ENCODE measurements at regions not wholly inside any gene's neighbourhood (a gene's known extent, or its start where the extent isn't known, plus 50 kb on each side); places are given as distances from the start of the nearest gene placed in this dataset.
"Not testable (repeated sequence)": the region's sequence is repeated elsewhere in the genome, so short reads cannot be mapped to it uniquely, and the experiment has no call there.

- intact Hi-C loops (cut with micrococcal nuclease), result no loop called here
These were observed 100.3 kb upstream of the MTHFD1L start for GRCh38 chr6:150765067-150765764.

DNA sequence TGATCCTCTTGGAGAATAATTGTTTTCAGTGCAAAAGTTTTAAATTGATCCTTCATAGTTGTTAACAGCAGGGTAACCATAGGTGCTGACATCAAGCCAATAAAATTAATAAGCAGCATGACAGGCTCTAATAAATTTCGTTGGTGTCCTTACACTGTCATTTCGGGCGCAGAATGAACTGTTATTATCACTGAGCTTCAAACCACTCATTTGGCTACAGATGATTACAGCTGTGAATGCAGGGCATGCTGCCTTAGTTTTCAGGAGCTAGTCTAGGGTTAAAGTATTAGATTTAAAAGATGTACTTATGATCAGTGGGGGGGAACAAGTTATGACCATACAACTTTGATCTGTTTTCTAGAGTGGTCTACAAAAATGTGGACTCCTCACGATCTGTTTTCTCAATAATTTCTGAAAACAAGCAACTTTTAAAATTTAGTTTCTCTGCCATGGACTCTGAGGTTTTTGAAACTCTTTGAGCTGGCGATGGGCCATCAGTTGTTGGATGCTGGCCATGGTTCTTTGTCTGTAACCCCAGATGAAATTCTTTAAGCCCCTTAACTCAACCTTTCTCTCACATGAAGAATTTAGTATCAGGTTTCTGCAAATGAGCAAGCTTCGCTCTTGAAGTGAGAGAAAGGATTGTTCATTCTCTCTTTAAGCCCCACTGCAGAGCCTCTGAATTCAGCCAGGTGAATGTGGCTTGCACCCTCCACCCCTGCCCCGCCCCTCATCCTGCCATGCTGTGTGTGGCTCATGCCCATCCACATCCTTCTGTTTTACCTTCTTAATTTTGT lies 99.1 kb upstream of the MTHFD1L start:
- intact Hi-C loops (cut with micrococcal nuclease), result no loop called here

DNA sequence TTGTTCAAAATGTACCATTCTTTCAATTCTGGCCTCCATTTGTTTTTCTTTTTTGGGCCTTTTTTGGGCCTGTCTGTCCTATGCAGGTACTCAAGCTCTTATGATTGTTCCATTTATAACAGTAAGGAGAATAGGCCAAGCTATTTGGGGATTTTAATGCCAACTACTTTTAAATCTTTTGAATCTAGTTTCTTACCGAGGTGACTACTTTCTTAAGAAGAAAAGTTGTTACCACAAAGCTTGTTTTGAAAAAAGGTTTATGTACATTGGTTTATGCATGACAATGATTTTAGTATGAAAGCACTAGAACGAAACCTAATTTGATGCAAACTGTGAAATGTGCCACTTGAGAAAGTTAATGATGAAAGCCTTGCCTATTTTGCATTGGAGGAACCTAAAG lies 98.3 kb upstream of the MTHFD1L start:
- intact Hi-C loops (cut with micrococcal nuclease), result no loop called here

- intact Hi-C loops (cut with micrococcal nuclease), result no loop called here
These were observed 97.9 kb upstream of the MTHFD1L start for GRCh38 chr6:150767571-150768018.

DNA sequence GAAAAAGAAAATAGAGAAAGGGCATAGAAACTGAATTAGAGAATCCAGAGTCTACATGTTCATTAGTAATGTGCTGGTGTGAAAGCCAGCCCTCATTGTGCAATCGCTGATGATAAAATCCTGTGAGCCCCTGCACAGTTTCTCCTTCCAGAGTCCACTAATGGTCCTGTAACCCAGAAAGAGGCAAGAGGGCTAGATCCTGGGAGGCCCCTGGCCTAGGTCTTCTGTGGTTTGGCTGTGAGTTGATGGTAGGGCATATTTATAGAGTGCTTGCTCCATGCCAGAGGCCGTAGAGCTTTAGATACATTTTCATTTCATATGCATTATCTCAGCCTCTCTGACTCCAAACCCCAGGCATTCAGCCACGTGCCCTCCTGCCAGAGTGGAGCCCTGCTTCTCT lies 94.9 kb upstream of the MTHFD1L start:
- intact Hi-C loops (cut with micrococcal nuclease), result no loop called here

- intact Hi-C loops (cut with micrococcal nuclease), result no loop called here
These were observed 91.5 kb upstream of the MTHFD1L start for GRCh38 chr6:150773969-150774368.

DNA sequence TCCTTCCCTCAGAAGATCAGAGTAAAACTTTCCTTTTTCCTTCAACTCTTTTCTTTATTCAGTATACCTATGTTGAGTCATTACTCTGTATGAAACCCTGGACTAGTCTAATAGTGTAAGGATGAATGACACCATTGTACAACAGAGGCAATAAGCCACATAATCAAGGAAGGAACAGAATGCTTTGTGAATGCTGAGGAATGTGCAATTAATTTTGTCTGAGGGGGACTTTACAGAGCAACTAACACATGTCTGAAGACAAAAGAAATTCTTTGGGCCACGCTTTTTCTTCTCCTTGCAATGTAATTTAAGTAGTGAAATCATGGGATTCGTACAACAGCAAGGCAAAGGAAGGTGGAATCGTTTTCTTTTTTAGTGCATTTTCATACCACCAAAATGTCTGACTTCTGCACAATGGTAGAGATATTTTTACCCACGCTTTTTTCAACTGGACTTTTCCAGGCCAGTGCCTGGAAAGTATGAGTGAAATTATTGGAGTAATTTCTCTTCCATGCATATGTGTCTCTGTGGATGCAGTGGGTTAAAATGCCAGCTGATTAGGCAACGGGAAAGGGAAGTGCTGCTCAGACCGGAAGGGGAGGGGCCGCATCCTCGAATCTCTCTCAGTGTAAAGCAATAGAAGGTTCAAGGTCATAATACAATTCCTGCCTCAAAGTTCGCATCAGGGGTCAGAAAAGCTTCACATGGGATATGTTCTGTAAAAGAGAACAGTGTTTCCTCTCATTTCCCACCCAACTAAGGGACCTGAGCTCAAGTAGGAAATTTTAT lies 89.9 kb upstream of the MTHFD1L start:
- intact Hi-C loops (cut with micrococcal nuclease), result no loop called here

DNA sequence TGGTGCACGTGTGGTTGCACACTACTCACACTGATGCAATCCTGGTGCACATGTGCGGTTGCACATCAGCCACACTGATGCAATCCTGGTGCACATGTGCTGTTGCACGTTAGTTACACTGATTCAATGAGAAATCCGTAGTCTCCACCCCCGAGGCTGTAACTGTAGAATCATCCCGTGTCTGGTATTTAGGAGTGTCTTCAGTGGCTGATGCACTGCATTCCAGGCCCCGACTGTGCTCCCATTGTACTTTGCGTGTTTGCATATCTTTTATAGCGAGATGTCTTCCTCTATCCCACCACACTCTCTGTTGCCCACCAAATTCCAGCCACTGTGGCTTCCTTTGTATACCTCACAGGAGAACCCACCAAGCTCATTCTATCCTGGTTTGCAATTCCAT lies 87.8 kb upstream of the MTHFD1L start:
- intact Hi-C loops (cut with micrococcal nuclease), result no loop called here

DNA sequence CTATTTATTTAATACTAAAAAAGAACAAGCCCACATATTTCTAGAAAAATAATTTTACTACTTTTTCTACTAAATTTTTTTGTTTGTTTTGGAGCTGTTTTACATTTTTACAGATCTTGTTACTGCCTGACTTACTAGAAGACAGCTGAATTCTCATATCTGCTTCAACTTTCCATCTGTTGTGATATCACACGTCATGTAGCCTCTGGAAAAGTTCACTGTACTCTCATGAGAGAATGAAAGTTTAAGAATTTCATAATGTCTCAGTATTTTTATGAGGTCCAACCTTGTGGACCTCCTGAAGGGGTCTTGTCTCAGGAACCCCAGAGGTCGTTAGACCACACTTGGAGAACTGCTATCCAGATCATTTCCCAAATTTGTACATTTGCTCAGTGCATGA lies 81.7 kb upstream of the MTHFD1L start:
- intact Hi-C loops (cut with micrococcal nuclease), result no loop called here

GRCh38 chr6:150787429-150787828 lies 78.1 kb upstream of the MTHFD1L start:
- intact Hi-C loops (cut with micrococcal nuclease), result no loop called here

DNA sequence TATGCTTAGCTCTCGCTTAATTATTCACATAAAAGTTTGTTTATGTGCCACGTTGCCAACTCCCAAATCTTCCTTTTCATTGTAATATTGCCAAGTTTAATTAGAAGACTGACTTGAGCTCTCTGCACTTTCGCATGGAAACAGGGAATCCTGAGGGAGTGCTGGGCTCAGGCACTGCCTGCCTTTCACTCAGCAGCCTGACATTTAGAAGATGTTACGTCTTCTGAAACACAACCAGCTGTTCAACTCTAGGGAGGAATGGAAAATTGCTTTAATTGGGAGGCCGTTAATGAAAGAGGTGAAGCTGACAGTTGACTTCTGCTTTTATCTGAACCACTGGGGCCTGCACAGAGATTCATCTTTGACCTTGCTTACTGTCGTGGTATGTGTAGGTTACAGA lies 77.4 kb upstream of the MTHFD1L start:
- intact Hi-C loops (cut with micrococcal nuclease), result no loop called here

DNA sequence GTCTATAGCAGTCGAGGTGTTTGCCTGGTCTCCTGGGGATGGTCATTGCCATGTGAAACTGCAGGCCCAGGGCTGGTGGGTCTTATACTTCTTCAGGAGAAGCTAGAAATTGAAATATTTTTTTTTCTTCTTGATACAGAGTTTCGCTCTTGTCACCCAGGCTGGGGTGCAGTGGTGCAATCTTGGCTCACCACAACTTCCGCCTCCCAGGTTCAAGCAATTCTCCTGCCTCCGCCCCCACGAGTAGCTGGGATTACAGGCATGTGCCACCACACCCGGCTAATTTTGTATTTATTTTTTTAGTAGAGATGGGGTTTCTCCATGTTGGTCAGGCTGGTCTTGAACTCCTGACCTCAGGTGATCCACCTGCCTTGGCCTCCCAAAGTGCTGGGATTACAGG lies 75.6 kb upstream of the MTHFD1L start:
- intact Hi-C loops (cut with micrococcal nuclease), result not testable (repeated sequence)

- intact Hi-C loops (cut with micrococcal nuclease), result no loop called here
These were observed 73.8 kb upstream of the MTHFD1L start for GRCh38 chr6:150791717-150792116.

- intact Hi-C loops (cut with micrococcal nuclease), result no loop called here
These were observed 67.6 kb upstream of the MTHFD1L start for GRCh38 chr6:150797949-150798348.

- intact Hi-C loops (cut with micrococcal nuclease), result no loop called here
These were observed 66.2 kb upstream of the MTHFD1L start for GRCh38 chr6:150799276-150799805.

GRCh38 chr6:150800674-150801314 lies 64.7 kb upstream of the MTHFD1L start:
- intact Hi-C loops (cut with micrococcal nuclease), result no loop called here

- intact Hi-C loops (cut with micrococcal nuclease), result no loop called here
These were observed 58.7 kb upstream of the MTHFD1L start for GRCh38 chr6:150806790-150807189.

DNA sequence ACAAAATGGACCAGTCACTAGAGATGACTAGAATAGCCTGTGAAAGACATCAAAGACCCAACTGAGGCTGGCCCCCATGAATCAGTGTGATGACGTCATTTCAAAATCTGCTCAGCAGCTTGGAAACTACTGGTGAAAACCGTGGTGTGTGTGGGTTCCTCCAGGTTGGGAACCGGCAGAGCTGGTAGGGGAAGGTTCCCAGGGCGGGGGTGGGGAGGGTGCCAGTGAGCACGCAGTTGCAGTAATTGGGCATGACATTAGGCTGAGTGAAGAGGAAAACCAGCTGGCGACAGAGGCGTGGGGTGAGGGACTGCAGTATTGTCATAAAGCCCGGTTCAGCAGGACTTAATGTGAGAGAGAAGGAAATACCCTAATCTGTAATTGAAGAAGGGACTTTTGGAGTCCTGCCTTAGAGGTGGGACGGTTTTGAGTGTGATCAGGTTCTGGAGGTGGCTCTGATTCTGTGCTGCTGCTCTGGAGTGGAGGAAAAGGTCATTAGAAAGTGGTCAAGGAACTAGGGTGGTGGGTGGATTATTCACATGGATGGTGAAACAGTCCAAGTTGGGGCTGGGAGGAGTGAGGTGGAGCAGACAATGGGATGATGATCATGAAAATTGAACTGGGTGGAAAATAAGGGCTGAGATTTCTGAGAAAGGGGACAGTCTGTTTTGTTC lies 52.0 kb upstream of the MTHFD1L start:
- intact Hi-C loops (cut with micrococcal nuclease), result loop anchor here (5.0 kb wide), 1 partner anchor 216 kb away; the partner anchor contains the start of gene PLEKHG1

DNA sequence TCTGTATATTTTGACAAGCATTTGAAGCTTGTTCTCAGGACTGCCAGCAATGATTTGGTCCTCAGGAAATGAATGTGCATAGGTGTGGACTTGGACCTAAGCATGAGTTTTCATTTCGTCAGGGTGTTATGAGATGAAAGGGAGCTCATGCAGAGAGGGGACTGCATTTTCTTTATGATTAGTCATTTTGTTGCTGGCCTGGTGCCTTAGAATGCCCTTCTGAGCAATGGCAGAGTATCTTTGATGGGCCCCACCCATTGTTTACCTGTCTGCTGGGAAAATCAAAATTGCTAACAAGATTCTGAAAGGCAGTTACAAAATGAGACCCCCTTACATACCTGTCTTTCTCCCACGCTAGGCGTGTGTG lies 51.5 kb upstream of the MTHFD1L start:
- intact Hi-C loops (cut with micrococcal nuclease), result loop anchor here (5.0 kb wide), 1 partner anchor 217 kb away; the partner anchor contains the start of gene PLEKHG1

Data from T-helper 2 cell treated with Interferon-gamma antibody and Interleukin-4, amounts not matched to agents 100 ng/mL and 5 ng/mL, for 36 hours (primary cell).